ENCODE measurements at regions not wholly inside any gene's neighbourhood (a gene's known extent, or its start where the extent isn't known, plus 50 kb on each side); places are given as distances from the start of the nearest gene placed in this dataset.
A peak's percentile ranks its signal among the peaks of the same experiment; 100 is the strongest.

DNA sequence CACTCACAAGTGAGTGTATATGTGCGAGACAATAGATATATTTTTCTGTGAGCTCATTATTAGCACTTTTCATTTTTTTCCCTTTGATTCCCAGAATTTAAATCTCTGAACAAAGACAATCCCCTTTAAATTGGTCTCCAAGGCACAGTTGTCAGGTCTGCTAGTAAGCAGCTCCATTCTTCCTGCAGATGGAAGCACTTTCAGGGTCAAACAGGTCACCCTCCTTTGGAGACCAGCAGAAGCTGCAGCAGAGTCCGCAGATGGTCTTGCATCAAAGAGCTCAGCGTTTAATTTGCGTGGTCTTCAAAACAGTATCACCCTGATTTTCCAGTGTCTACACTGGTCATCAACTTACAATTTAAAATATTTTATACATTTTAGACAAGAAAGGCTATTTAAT is 543.8 kb downstream of the ARL4A start:
- no peak for DNase-seq (ENCODE audit: low read depth)
- TF ChIP-seq, protein P1, sequence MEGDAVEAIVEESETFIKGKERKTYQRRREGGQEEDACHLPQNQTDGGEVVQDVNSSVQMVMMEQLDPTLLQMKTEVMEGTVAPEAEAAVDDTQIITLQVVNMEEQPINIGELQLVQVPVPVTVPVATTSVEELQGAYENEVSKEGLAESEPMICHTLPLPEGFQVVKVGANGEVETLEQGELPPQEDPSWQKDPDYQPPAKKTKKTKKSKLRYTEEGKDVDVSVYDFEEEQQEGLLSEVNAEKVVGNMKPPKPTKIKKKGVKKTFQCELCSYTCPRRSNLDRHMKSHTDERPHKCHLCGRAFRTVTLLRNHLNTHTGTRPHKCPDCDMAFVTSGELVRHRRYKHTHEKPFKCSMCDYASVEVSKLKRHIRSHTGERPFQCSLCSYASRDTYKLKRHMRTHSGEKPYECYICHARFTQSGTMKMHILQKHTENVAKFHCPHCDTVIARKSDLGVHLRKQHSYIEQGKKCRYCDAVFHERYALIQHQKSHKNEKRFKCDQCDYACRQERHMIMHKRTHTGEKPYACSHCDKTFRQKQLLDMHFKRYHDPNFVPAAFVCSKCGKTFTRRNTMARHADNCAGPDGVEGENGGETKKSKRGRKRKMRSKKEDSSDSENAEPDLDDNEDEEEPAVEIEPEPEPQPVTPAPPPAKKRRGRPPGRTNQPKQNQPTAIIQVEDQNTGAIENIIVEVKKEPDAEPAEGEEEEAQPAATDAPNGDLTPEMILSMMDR (IDR thresholded peaks at IDR 0.05; ENCODE audit: insufficient read depth, low read depth, low read length) = no peak
- H3K4me3 ChIP-seq (ENCODE audit: low read depth, low read length) = no peak overlapping the region

DNA sequence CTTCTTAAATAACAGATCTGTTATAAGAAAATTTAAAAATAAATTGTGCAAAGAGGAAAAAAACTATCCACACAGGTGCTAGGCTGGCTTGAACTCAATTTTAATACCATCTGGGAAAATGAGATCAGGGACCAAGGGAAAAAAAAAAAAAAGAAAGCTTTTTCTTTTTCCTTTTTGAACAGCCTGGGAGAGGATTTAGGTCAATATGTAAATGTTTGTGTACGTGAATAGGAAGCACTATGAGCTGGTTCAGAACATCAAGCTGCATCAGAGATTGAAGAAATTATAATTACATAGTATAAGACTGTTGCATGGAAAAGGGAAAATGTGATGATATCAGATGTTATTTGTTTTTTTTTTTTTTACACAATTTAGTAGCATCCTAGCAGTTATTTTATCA is 548.0 kb downstream of the ARL4A start:
- TF ChIP-seq, protein P1 (IDR thresholded peaks at IDR 0.05; ENCODE audit: insufficient read depth, low read depth, low read length) = no peak
- no peak overlapping the region for H3K4me3 ChIP-seq (ENCODE audit: low read depth, low read length)
- DNase-seq (ENCODE audit: low read depth) = no peak

DNA sequence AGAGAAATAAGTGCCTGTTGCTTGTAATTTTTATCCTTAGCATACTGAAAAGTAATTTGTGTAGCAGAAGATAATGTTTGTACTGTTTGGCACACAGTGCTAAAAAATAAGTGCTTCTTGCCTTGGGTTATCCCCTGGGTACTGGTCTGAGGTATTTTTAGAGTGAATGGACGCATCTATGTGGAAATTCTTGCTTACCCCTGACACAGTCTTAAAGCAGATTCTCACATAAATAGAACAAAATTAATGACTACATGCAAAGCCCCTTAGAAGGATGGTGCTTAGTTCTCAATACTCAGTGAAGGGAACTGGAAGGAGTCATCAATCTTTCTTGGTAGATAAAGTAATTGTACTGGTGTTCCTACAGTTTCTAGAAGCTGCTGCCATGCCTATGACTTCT is 548.6 kb downstream of the ARL4A start:
- DNase-seq (ENCODE audit: low read depth) = no peak
- TF ChIP-seq, protein P1 (IDR thresholded peaks at IDR 0.05; ENCODE audit: insufficient read depth, low read depth, low read length) = no peak

DNA sequence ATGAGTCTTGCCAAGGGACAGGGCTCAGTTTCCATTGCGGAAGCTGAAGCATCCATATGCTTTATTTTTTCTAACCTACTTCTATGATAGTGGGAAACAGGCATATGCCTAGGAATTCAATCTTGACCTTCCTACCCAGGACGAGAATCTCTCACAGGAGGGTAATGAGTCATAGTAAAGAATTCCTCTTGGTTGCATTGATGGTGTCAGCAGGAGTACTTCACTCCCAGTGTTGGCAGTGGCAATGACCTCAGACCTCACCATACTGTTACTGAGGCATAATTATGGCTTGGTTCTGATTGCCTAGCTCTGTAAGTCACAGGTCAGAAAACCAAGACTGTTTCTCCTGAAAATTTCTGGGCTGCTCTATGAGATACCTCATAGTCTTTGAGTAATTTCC is 552.9 kb downstream of the ARL4A start:
- DNase-seq (ENCODE audit: low read depth) = peak; percentile 44
- no peak overlapping the region for H3K4me3 ChIP-seq (ENCODE audit: low read depth, low read length)
- TF ChIP-seq, protein P1 (IDR thresholded peaks at IDR 0.05; ENCODE audit: insufficient read depth, low read depth, low read length) = no peak

More for the DNA sequence above, 548.6 kb downstream of the ARL4A start:
- no peak overlapping the region for H3K4me3 ChIP-seq (ENCODE audit: low read depth, low read length)

DNA sequence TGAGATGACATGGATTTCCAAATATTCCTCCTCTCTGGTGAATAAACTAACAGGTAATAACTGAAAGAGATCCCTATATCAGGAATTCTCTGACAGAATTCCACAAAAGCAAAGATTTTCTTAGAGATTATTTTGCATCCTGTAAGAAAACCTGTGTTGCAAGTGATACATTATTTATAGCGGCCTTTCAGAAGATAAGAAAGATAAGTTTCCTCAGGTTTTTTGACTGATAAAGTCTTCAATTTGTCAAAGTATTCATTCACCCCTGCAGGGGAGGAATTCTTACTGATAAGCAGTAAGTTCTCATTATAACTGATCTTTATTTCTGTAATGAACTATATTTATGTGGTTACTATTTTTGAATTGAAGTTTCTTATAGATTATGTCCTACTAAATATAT is 554.0 kb downstream of the ARL4A start:
- TF ChIP-seq, protein P1 (IDR thresholded peaks at IDR 0.05; ENCODE audit: insufficient read depth, low read depth, low read length) = no peak
- DNase-seq (ENCODE audit: low read depth) = no peak
- no peak overlapping the region for H3K4me3 ChIP-seq (ENCODE audit: low read depth, low read length)

DNA sequence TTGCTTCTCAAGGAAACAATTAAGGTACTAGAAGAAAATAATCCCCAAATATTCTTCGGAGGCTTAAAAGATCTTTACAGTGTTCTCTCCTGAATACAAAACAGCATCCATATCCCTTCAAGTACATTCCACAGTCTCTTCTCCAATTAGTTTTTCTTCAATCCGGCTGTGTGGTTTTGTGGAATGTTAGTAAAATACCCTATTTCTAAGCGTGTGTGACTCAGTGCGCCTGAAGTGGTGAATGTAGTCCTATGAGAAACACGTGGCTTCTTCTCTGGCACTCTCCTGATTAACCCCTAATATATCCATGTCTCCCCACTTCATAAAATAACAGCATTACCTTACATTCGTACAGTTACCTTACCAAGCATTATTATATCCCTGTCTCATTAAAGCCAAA is 570.2 kb downstream of the ARL4A start:
- H3K4me3 ChIP-seq (ENCODE audit: low read depth, low read length) = no peak overlapping the region
- DNase-seq (ENCODE audit: low read depth) = no peak
- TF ChIP-seq, protein P1 (IDR thresholded peaks at IDR 0.05; ENCODE audit: insufficient read depth, low read depth, low read length) = no peak

DNA sequence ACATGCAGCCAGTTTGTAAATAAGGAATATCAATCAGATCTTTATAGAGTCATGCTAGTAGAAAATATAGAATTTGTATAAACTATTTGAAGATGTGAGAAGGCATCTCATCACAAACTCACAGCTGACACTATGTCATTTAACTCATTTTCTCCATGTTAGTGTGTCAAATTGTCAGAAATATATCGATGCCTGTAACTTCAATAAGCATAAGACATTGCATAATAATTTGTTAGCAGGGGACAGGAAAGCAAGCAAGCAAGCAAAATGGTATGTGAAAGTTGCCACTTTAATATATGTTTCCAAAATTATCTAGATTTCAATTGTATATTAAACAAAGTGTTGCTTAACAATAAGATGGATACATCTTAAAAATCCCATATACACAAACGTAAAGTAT is 571.0 kb downstream of the ARL4A start:
- TF ChIP-seq, protein P1 (IDR thresholded peaks at IDR 0.05; ENCODE audit: insufficient read depth, low read depth, low read length) = no peak
- DNase-seq (ENCODE audit: low read depth) = no peak

More for the DNA sequence above, 571.0 kb downstream of the ARL4A start:
- no peak overlapping the region for H3K4me3 ChIP-seq (ENCODE audit: low read depth, low read length)
